DND-41 (cell line): ENCODE measurements at regions not wholly inside any gene's neighbourhood (a gene's known extent, or its start where the extent isn't known, plus 50 kb on each side); places are given as distances from the start of the nearest gene placed in this dataset.

Source experiments
- CTCF ChIP-seq: IDR thresholded peaks from 2 replicates; pipeline ENCODE4 v1.5.1; 2012; ENCODE audit warnings: borderline replicate concordance, low read length, moderate library complexity, mild to moderate bottlenecking; ENCODE audit not compliant: poor library complexity, severe bottlenecking; ENCODE audit errors: extremely low read depth
- EZH2 ChIP-seq: IDR thresholded peaks from 3 replicates; pipeline ENCODE4 v1.6.1; 2012; ENCODE audit warnings: borderline replicate concordance, low read depth, mild to moderate bottlenecking, moderate library complexity, low read length, inconsistent platforms; ENCODE audit not compliant: severe bottlenecking

DNA sequence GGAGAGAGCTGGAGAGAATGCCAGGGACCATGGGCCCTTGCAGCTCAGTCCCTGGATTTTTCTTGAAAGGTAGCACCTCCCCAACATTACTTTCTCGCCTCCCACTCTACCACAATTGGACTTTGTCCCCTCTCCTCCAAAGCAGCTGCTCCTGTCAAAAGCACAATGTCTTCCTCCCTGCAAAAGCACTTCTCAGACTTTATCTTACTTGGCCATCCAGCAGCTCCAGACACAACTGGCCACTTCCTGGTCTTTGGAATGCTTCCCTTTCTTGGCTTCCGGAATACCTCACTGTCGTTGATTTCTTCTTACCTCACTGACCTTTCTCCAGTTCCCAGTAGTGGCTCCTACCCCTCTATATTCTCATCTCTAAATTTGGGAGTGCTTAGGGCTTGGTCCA lies 134.6 kb upstream of the PROK2 start:
- TF ChIP-seq CTCF (no peak), EZH2 (no peak)
